HL-60 (cell line): ENCODE measurements at regions not wholly inside any gene's neighbourhood (a gene's known extent, or its start where the extent isn't known, plus 50 kb on each side); places are given as distances from the start of the nearest gene placed in this dataset.

ENCODE experiments used
- CTCF ChIP-seq: IDR thresholded peaks from one replicate; pipeline ENCODE4 v1.5.1; 2011; ENCODE audit warnings: low read length, control low read depth, inconsistent platforms; ENCODE audit not compliant: insufficient read depth
- POLR2AphosphoS5 ChIP-seq: IDR thresholded peaks from 2 replicates; pipeline ENCODE4 v1.6.1; 2012; ENCODE audit warnings: low read depth
- REST ChIP-seq: IDR thresholded peaks from 2 replicates; pipeline ENCODE4 v1.6.1; 2012; ENCODE audit warnings: low read depth; ENCODE audit not compliant: insufficient replicate concordance

GRCh38 chr2:188227713-188228112 is 64.0 kb upstream of the GULP1 start:
- TF ChIP-seq REST (no peak), CTCF (no peak), POLR2AphosphoS5 (no peak)
